Left renal pelvis (tissue), 4 donors: ENCODE measurements at regions not wholly inside any gene's neighbourhood (a gene's known extent, or its start where the extent isn't known, plus 50 kb on each side); places are given as distances from the start of the nearest gene placed in this dataset.
"Not testable (repeated sequence)": the region's sequence is repeated elsewhere in the genome, so short reads cannot be mapped to it uniquely, and the experiment has no call there.

Experiments used
- DNase-seq, 4 donors: peaks; one replicate each; pipeline ENCODE4 v3.0.0-alpha.2; 2013; ENCODE audit warnings: low read depth in 4 of 4, low spot score in 3 of 4

DNA sequence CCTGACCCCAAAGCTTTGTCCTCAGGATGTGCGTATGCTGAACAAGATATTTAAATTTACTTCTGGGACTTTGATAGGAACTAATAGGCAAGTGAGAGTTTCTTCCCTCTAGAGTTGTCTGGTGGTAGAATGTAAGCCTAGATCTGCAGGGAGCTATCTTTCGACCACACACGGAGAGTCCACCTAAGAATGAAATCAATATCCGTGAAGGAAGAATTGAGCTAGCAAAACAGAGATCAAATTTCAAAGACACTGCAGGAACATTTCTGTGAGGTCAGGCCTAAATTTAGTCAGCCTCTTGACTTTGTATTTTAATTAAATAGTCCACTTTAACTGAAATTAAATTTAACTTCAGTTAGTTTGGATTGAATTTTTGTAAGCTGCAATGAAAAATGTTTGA is 871.3 kb downstream of the RAB28 start:
- peak in 2 of 4 donors; percentile 12 to 42 for DNase-seq

DNA sequence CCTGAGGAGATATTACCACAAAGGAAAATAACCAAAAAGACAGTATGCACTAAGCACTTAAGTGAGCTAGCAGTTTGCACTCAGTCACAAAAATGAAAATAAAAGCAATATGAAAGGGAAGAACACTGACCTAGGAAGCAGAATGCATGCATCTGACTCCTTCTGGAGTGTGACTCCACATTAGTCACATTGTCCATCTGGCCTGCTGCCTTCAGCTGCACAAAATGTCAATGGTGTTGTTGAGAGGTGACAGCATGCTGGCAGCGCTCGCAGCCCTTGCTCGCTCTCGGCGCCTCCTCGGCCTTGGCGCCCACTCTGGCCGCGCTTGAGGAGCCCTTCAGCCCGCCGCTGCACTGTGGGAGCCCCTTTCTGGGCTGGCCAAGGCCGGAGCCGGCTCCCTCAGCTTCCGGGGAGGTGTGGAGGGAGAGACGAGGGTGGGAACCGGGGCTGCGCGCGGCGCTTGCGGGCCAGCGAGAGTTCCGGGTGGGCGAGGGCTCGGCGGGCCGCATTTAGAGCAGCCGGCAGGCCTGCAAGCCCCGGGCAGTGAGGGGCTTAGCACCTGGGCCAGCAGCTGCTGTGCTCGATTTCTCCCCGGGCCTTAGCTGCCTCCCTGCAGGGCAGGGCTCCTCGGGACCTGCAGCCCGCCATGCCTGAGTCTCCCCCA is 874.8 kb downstream of the RAB28 start:
- not testable (repeated sequence) for DNase-seq

GRCh38 chr4:12595986-12596385 is 888.2 kb downstream of the RAB28 start:
- DNase-seq: no peak

DNA sequence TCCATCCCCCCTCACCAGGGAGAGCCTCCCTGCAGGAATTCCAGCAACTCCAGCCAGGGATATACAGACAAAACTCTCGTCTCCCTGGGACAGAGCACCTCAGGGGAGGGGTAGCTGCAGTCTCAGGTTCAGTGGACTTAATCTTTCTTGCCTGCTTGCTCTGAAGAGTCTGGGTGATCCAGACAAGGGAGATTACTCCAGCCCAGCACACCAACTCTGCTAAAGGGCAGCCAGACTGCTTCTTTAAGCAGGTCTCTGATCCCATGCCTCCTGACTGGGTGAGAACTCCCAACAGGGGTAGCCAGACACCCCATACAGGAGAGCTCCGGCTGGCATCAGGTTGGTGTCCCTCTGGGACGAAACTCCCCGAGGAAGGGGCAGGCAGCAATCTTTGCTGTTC is 888.7 kb downstream of the RAB28 start:
- no peak for DNase-seq

GRCh38 chr4:12588582-12588981 is 895.6 kb downstream of the RAB28 start:
- no peak for DNase-seq

GRCh38 chr4:12586242-12587006 is 897.7 kb downstream of the RAB28 start:
- DNase-seq: no peak

GRCh38 chr4:12584116-12584875 is 899.8 kb downstream of the RAB28 start:
- no peak for DNase-seq

DNA sequence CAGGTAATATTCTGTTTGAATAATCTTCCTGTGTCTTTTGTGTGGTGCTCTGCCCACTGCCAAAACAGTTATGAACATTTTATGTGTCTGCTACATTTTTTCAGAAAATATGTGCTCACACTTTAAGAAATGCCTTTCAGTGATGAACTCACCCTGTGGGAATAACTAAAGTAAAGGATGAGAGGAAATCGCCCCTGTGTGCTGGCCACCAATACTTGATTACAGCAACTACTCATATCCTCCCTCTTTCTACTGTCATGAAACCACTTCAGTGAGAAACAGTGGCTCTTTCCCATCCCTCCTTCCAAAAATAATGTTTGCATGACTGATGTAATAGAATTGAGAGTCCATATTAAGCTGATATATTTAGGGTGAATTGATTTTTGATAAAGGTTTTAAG is 900.9 kb downstream of the RAB28 start:
- DNase-seq: no peak

- DNase-seq: no peak
Observed at GRCh38 chr4:12580787-12581186, 903.4 kb downstream of the RAB28 start.

DNA sequence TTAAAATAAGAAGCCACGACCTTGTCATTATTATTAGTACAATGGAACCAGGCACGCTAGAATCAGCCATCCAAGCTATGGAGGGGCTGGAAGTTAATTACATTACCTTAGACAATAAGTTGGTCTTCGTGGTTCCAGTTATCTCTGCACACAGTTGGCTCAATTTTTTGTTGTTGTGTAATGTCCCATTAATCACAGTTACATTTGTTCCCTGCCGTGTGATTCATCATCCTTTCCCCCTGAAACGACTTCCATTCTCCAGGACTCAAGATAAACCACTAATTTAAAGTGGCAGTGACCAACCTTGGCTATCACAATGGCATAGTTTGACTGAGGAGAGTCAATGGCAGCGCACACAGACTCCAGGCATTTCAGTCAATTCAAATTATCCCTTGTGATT is 905.0 kb downstream of the RAB28 start:
- DNase-seq: no peak

DNA sequence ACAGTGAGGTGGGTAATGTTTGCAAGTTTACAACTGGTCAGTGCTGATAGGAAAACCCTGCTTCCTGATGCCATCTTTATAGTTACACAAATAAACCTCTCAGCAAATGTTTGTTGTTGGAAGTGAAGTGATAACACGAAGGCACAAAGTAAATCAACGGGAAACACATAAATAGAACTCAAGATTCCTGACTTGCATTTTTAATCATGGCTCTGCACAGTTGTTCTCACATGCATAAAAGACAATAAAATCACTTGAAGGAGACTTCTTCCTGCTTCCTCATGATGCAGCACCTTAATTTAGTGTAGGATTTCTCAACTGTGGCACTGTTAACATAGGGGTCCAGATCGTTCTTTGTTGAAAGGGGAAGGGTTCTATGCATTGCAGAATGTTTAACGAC is 907.7 kb downstream of the RAB28 start:
- DNase-seq: no peak

- DNase-seq: no peak
Observed at GRCh38 chr4:12573716-12574115, 910.4 kb downstream of the RAB28 start.

DNA sequence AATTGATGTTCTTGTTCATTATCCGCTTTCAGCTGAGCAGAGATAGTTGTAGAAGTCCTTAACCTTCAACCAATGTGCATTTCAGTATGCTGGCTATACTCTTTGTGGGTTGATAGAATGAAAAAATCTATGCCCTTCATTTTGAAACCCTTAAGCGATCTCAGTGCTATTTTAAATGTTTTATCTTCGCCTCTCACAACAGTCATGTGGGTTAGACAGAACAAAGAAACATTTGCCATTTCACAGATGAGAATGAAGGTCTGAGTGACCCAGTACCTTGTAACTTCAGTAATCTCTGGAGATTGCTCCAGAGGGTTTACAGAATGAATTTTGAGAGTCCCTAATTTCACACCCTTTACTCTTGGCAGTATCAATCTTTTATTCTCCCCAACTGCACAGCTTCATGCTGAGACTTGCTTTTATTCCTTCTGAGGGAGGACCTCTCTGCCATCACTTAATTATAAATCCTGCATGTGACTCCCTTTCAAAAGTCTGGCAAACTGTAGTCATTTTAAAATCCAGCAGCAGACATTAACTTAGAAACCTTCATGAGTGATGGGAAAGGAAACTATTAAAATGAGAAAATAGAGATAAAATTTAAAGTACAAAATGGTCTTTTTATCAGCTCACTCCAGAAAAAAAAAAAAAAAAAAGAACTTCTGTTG is 921.5 kb downstream of the RAB28 start:
- DNase-seq: no peak

DNA sequence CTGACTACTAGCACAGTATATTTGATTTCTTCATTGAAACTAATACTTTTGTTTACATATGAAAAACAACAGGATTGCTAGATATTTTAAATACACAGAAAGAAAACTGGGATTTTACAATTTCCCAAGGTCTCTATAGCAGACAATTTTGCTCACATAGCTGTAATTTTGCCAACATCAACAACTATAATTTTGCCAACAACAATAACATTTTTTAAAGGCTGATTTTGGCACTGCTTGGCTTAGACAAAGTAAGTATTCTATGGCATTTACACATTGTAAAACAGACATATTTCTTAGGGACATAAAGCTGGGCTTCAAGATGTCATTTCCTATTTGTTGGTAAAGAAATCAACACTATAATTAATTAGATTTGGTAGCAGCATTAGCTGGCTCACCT is 922.1 kb downstream of the RAB28 start:
- no peak for DNase-seq

- DNase-seq: no peak
Observed at GRCh38 chr4:12555011-12555410, 929.1 kb downstream of the RAB28 start.

- DNase-seq: no peak
Observed at GRCh38 chr4:12548678-12549077, 935.5 kb downstream of the RAB28 start.

DNA sequence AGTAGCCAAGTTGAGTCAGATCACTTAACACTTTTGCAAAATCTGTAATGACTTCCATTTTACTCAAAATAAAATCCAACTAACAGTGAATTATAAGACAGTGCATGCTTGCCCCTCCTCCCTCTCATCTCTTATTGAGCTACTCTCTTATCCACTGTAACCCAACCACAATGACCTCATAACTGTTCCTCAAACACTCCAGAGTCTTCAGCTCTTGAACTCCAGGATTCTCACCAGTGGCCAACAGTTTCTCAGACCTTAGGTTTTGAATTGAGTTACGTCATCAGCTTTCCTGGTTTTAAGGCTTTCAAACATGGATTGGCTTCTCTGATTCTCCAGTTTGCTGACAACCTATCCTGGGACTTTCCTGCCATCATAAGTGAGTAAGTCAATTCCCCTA is 938.3 kb downstream of the RAB28 start:
- no peak for DNase-seq

DNA sequence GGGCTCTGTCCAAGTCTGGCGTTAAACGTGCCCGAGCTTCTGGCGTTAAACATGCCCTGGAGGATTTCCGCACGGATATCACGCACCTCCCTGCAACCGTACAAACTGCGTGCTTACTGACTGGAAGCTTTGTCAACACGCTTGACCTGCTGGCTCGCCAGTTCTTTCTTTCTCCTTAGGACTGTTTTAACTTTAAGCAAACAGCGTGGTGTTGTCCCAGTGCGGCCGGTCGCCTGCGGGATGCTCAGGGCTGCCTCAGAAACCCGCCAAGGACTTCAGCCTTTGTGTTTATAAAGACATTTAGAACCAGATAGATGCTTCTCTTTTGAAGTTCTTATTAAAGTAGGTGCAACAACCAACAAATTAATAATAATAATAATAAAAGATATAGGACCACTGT is 946.0 kb downstream of the RAB28 start:
- DNase-seq: no peak

DNA sequence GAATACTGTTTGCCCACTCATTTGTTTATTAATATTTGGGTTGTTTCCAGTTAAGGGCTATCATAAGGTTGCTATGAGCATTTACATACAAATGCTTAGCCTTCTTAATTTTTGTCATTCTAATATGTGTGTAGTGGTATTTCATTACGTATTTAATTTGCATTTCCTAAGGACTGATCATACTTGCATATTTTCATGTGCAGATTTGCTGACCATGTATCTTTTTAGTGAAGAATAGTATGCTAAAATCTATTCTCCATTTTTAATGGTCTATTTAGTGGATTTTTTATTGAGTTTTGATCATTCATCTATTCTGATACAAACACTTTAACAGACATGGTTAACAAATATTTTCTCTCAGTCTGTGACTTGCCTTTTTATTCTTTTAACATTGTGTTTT is 949.5 kb downstream of the RAB28 start:
- no peak for DNase-seq

DNA sequence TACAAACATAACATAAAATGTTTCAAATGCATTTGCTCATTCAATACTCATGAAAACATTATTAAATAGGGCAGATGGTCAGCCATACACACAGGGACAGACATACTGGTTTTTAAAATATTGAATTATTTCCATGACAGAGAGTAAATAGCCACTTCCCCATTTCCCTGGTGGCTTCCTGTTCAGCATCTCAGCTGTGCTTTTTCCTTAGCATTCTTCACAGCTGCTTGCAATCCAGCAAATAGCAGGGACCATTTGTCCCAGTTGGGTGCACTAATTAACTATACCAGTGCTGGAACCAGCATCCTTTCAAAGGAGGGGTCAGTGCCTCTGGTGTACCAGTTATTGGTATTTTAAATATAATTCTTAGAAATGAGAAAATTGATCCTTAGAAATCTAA is 964.7 kb downstream of the RAB28 start:
- no peak for DNase-seq

- no peak for DNase-seq
Observed at GRCh38 chr4:12507868-12508481, 976.2 kb downstream of the RAB28 start.
